A673 (cell line): ENCODE measurements at regions not wholly inside any gene's neighbourhood (a gene's known extent, or its start where the extent isn't known, plus 50 kb on each side); places are given as distances from the start of the nearest gene placed in this dataset.

Experiments
- BruUV-seq: library from RNA; stranded (reverse); fragments of 400-500 nt; replicated peaks from 2 replicates; lab custom pipeline; 2021; lab: Mats Ljungman, UMichigan
- CTCF ChIA-PET: fragments of 300-600 bp; sonication (Branson Sonifier 250); formaldehyde crosslinking; loops from one replicate; lab custom pipeline; 2022; ENCODE audit warnings: antibody characterized with exemption; lab: Charles Lee
- POLR2A ChIA-PET: fragments of 300-600 bp; sonication (Branson Sonifier 250); formaldehyde crosslinking; loops from one replicate; lab custom pipeline; 2022; ENCODE audit warnings: antibody characterized with exemption; ENCODE audit not compliant: low non-redundant PET; lab: Charles Lee
- DNase-seq: peaks from one replicate; pipeline ENCODE4 v3.0.0-alpha.2; 2015; ENCODE audit warnings: low spot score
- H3K27ac ChIP-seq: fragments of 200-600 bp; sonication (generic); 2 replicates; pipeline ENCODE4 v1.5.1; 2016; ENCODE audit warnings: mixed run types, low read depth, mild to moderate bottlenecking, mixed read lengths, antibody characterized with exemption, low read length; ENCODE audit not compliant: poor library complexity, severe bottlenecking
- H3K27me3 ChIP-seq: fragments of 200-600 bp; sonication (generic); replicated peaks from 2 replicates; pipeline ENCODE4 v1.6.1; 2017; ENCODE audit warnings: mixed run types, low read depth, mild to moderate bottlenecking, mixed read lengths, antibody characterized with exemption, low read length; ENCODE audit not compliant: insufficient read depth, poor library complexity
- H3K36me3 ChIP-seq: fragments of 200-600 bp; sonication (generic); 2 replicates; pipeline ENCODE4 v1.6.1; 2016; ENCODE audit warnings: mixed run types, mild to moderate bottlenecking, mixed read lengths, antibody characterized with exemption, low read length; ENCODE audit not compliant: insufficient read depth, poor library complexity, severe bottlenecking
- H3K4me1 ChIP-seq: fragments of 200-600 bp; sonication (generic); 2 replicates; pipeline ENCODE4 v1.6.1; 2017; ENCODE audit warnings: mixed run types, mild to moderate bottlenecking, mixed read lengths, antibody characterized with exemption, low read length; ENCODE audit not compliant: insufficient read depth, poor library complexity, severe bottlenecking
- H3K4me3 ChIP-seq: fragments of 200-600 bp; sonication (generic); 2 replicates; pipeline ENCODE4 v1.5.1; 2016; ENCODE audit warnings: low read depth, mixed run types, mild to moderate bottlenecking, mixed read lengths, low read length; ENCODE audit not compliant: poor library complexity, severe bottlenecking
- H3K9me3 ChIP-seq: fragments of 200-600 bp; sonication (generic); 2 replicates; pipeline ENCODE4 v1.6.1; 2016; ENCODE audit warnings: mixed run types, low read depth, mild to moderate bottlenecking, mixed read lengths, antibody characterized with exemption, low read length; ENCODE audit not compliant: poor library complexity, severe bottlenecking
- CTCF ChIP-seq: fragments of 300-800, 200-600 bp; sonication (generic); conservative IDR thresholded peaks from 2 replicates; pipeline ENCODE4 v1.5.1; 2017; ENCODE audit warnings: low read depth, mild to moderate bottlenecking, antibody characterized with exemption, low read length, moderate library complexity, mixed read lengths
- EZH2 ChIP-seq: fragments of 200-600 bp; sonication (generic); IDR thresholded peaks from 2 replicates; pipeline ENCODE4 v1.6.1; 2017; ENCODE audit warnings: borderline replicate concordance, low read depth, mild to moderate bottlenecking, mixed read lengths, antibody characterized with exemption, low read length; ENCODE audit not compliant: poor library complexity, severe bottlenecking
- intact Hi-C: fragments of 100-400 bp; cut with micrococcal nuclease; formaldehyde crosslinking; loops from one replicate; pipeline ENCODE4 v1.10.0; 2022; ENCODE audit not compliant: unreplicated experiment

DNA sequence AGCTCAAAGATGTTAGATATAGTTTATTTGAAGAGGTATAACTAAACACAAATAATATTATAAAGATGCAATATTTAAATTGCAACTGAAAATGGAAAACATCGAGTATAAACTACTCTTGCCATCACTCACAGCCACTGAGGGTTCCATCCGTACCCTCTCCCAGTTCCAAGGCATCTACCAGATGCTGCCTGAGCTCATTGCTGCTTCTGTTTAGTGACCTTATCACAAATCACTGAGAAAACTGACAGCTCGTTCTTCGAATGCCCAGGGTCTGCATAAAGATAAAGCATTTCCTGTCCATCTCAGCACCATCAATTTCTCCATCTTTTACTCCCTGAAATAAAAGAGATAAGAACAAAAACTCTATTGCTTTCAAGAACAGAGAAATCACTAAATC is 391.7 kb upstream of the NWD2 start:
- ChIA-PET POLR2A (no interaction called here), CTCF (no interaction called here)
- intact Hi-C loops: no loop called here
- no TSS peak for BruUV-seq
- Histone ChIP-seq H3K27me3 (no peaks in the 10 kb centered on the region), H3K36me3 (no peaks in the 10 kb centered on the region), H3K4me1 (no peaks in the 10 kb centered on the region), H3K27ac (no peak overlapping the region), H3K4me3 (no peak overlapping the region), H3K9me3 (peaks cover 12% of the 10 kb centered on the region)
- TF ChIP-seq CTCF: no peak
- DNase-seq: no peak

DNA sequence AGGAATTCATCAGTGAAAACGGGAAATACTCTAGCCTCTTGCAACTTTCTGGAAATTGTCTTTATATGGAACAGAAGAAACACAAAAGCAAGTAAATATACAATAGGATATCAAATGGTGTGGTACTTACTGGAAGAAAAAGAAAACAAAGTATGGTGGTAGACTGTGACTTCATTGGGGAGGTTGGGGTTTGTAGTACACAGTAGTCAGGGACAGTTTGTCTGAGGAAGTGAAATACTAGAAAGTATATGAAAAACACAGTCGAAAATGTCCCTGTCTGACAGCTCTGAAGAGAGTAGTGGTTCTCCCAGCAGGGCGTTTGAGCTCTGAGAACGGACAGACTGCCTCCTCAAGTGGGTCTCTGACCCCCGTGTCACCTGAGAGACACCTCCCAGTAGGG is 390.0 kb upstream of the NWD2 start:
- Histone ChIP-seq H3K27me3 (no peaks in the 10 kb centered on the region), H3K36me3 (no peaks in the 10 kb centered on the region), H3K9me3 (peaks cover 9% of the 10 kb centered on the region), H3K4me1 (no peaks in the 10 kb centered on the region), H3K27ac (no peak overlapping the region), H3K4me3 (no peak overlapping the region)
- BruUV-seq: no TSS peak
- POLR2A ChIA-PET: no interaction called here
- DNase-seq: no peak
- intact Hi-C loops: no loop called here
- CTCF ChIA-PET: no interaction called here
- TF ChIP-seq CTCF (no peak), EZH2 (no peak)

- no peak overlapping the region for H3K27ac ChIP-seq
- no peaks in the 10 kb centered on the region for H3K27me3 ChIP-seq
- ChIA-PET CTCF (no interaction called here), POLR2A (no interaction called here)
- no peak for DNase-seq
- BruUV-seq: no TSS peak
- intact Hi-C loops: no loop called here
- no peaks in the 10 kb centered on the region for H3K36me3 ChIP-seq
- H3K4me1 ChIP-seq: no peaks in the 10 kb centered on the region
- H3K4me3 ChIP-seq: no peak overlapping the region
- H3K9me3 ChIP-seq: no peaks in the 10 kb centered on the region
- TF ChIP-seq EZH2: no peak
- no peak for TF ChIP-seq CTCF
Measured at GRCh38 chr4:36863601-36864000, 380.9 kb upstream of the NWD2 start.
